Activated naive CD4-positive, alpha-beta T cell treated with anti-CD3 and anti-CD28 coated beads, Interleukin-2, amount 50 U/mL, for 72 hours (primary cell): ENCODE measurements at regions not wholly inside any gene's neighbourhood (a gene's known extent, or its start where the extent isn't known, plus 50 kb on each side); places are given as distances from the start of the nearest gene placed in this dataset.
"Not testable (repeated sequence)": the region's sequence is repeated elsewhere in the genome, so short reads cannot be mapped to it uniquely, and the experiment has no call there.

Source experiments
- ATAC-seq, 2 donors: fragments of 150-1000 bp; cut with Tn5 transposase; 2 replicates each; pipeline ENCODE4 v1.10.0; 2021; ENCODE audit warnings: mild to moderate bottlenecking in 2 of 2, moderate library complexity in 2 of 2
- DNase-seq, 2 donors: peaks; one replicate each; pipeline ENCODE4 v3.0.0; 2021 to 2022; ENCODE audit warnings: low spot score in 2 of 2
- H3K27ac Mint-ChIP-seq, 2 donors: one replicate each; pipeline ENCODE4 v1.8.0; 2022; ENCODE audit warnings: mild to moderate bottlenecking in 2 of 2, mixed read lengths in 2 of 2
- H3K36me3 Mint-ChIP-seq, 2 donors: one replicate each; pipeline ENCODE4 v1.8.0; 2022; ENCODE audit warnings: mixed read lengths in 2 of 2
- H3K9me3 Mint-ChIP-seq, 2 donors: one replicate each; pipeline ENCODE4 v1.8.0; 2022; ENCODE audit warnings: mixed read lengths in 2 of 2

DNA sequence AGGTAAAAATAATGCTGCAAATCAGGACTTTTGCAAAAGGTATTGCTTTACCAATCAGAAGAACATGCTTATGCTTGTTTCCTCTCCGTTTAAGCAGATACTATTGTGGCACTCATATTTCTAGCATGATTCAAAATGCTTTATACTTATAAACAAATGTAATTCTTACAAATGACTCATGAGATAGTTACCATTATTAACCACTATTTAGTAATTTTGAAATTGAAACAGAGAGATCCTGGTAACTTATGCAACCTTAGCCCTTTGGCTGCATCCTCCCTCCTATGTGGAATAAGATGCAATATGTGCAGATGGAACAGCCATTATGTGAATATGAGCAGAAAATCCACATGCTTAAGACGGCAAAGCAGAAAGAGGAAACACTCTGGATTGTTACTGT is 164.7 kb downstream of the PCDH18 start:
- Mint-ChIP-seq H3K36me3 (no peaks in the 10 kb centered on the region), H3K27ac (no peak overlapping the region)

DNA sequence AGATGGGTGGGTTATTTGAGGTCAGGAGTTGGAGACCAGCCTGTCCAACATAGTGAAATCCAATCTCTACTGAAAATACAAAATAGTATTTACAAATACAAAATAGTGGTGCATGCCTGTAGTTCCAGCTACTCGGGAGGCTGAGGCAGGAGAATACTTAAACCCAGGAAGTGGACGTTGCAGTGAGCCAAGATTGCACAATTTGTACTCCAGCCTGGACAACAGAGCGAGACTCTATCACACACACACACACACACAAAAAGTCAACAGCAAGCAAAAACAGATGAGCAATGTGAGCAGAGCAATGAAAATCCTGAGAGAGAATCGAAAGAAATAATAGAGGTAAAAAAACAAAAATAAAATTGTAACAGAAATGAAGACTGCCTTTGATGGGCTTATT is 168.8 kb downstream of the PCDH18 start:
- no peak overlapping the region for H3K27ac Mint-ChIP-seq
- H3K36me3 Mint-ChIP-seq: no peaks in the 10 kb centered on the region
- peaks cover 10% of the 10 kb centered on the region in 2 donors for H3K9me3 Mint-ChIP-seq
- no peak for DNase-seq
- ATAC-seq: no peak

More for the DNA sequence above, 164.7 kb downstream of the PCDH18 start:
- ATAC-seq (no peak), DNase-seq (no peak)
- peaks cover 10% of the 10 kb centered on the region in 2 donors for H3K9me3 Mint-ChIP-seq

DNA sequence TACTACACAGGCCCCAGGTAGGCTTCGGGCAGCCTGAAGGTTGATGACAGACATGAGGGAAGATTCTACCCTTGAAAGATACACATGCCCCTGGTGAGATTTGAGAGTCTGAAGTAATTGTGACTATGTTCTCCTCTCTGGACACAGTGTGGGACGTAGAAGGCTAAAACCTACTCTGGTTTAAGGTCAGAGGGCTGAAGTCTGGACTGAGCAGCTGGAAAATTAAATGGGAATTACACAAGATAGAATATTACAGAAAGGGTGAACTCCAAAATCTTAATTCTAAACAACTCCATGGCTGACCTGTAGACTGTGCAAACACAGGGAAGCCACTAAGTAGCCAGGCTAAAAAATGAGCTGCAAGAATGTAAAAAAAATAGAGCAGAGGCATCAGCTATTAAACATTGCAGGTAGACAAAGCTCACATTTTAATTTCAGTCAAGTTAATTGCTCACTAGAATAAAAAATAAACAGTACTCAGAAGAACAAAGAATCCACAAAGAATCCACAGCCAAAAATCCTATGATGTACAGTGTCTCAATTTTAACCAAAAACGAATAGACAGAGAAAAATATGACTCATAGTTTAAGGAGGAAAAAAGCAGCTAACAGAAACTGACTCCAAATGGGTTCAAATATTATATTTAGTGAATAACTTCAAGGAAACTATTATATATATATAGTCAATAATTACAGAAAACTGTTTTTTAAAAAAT is 170.4 kb downstream of the PCDH18 start:
- H3K9me3 Mint-ChIP-seq: peaks cover 10% of the 10 kb centered on the region in 2 donors
- H3K36me3 Mint-ChIP-seq: no peaks in the 10 kb centered on the region
- no peak overlapping the region for H3K27ac Mint-ChIP-seq
- ATAC-seq (no peak), DNase-seq (no peak)

DNA sequence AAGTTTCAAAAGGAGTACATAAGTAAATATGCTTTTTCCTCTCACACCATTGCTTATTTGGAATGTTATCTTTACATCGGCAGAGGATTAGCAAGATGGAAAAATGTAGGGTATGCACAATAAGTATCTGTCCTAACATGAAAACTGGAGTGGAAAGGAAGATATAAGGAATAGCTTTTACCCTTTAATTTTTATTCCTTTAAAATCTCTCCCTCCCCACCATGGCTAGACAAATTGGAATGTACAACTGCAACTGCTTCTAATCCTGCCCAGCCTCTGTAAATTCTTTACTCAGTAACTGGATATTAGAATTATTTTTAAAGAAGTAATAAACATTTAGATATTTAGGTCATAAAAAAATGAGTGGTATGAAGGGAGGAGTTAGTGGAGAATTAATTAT is 171.5 kb downstream of the PCDH18 start:
- H3K27ac Mint-ChIP-seq: no peak overlapping the region
- ATAC-seq: no peak
- DNase-seq: no peak
- no peaks in the 10 kb centered on the region for H3K36me3 Mint-ChIP-seq
- H3K9me3 Mint-ChIP-seq: peaks cover 10 to 15% of the 10 kb centered on the region in 2 donors

DNA sequence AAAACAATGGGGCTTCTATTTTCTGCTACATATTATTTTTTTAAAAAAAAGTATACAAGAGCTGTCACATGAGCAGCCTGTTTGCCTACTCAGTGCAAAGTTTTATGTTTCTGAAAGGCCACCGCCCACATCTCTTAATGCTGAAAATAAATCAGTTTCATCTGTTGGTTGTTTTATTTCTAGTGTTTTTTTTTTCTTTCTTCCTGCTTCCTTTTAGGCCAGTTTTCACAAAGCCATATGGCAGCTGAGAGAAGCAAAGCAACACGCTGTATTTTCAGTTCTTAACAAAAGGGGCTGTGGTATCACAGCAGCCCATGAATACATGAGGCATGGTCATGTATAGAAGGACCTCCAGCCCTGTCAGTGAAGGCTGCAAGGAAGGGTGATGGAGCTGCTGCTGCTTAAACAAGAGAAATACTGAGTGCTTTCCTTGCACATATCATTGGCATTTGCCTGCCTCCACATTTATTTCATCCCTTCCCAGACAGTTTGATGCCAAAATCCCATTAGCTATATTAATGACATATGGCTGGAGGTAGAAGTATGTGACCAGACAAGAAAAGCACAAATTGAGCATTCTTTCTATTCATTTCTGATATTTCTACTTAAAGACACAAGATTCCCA is 172.5 kb downstream of the PCDH18 start:
- DNase-seq (no peak), ATAC-seq (no peak)
- H3K27ac Mint-ChIP-seq: no peak overlapping the region
- H3K9me3 Mint-ChIP-seq: peaks cover 9 to 13% of the 10 kb centered on the region in 2 donors
- H3K36me3 Mint-ChIP-seq: no peaks in the 10 kb centered on the region

DNA sequence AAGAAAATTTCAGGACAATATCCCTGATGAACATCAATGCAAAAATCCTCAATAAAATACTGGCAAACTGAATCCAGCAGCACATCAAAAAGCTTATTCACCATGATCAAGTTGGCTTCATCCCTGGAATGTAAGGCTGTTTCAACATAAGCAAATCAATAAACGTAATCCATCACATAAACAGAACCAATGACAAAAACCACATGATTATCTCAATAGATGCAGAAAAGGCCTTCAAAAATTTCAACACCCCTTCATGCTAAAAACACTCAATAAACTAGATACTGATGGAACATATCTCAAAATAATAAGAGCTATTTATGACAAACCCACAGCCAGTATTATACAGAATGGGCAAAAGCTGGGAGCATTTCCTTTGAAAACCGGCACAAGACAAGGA is 177.7 kb downstream of the PCDH18 start:
- DNase-seq, ATAC-seq, H3K27ac Mint-ChIP-seq: not testable (repeated sequence)
- H3K36me3 Mint-ChIP-seq: peaks cover 0 to 11% of the 10 kb centered on the region in 2 donors
- H3K9me3 Mint-ChIP-seq: peaks cover 26 to 32% of the 10 kb centered on the region in 2 donors

DNA sequence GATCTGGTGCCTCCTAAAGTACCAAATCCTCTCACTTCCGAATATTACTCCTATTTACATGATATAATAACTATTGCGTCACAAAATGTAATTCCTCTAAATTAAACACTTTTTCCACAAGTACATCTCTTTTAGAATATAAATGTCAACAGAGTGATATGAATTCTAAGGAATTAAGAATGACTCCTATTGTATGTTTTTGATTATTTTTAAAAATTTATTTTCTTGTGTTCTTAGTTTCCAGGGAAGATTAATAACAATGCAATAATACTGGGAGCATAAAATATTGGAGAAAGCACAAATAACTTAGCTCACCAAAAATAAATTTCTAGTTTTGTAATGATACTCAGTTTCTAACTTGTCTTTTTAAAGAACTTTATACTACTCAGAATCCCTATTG is 184.9 kb downstream of the PCDH18 start:
- peaks cover 0 to 12% of the 10 kb centered on the region in 2 donors for H3K9me3 Mint-ChIP-seq
- ATAC-seq (no peak), DNase-seq (no peak)
- H3K27ac Mint-ChIP-seq: no peak overlapping the region
- H3K36me3 Mint-ChIP-seq: peaks cover 0 to 11% of the 10 kb centered on the region in 2 donors

DNA sequence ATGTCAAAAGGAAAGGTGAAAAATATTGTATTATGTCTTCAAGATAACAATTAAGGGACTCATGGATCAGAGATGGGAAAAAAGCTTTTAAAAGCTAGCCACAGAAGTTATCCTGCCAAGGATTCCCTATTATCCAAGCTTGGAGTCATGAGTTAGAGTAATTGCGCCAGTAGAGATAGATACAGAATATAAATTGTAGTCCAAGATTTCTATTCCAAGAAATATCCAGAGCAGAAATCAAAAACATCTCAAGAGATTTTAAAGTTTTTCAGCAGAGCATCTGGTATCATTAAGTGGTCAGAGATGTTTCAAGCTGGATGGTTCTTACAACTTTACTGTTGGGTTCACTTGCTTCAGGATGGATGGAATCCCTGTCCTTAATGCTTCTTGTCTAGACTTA is 186.7 kb downstream of the PCDH18 start:
- Mint-ChIP-seq H3K9me3 (no peaks in the 10 kb centered on the region), H3K27ac (no peak overlapping the region), H3K36me3 (no peaks in the 10 kb centered on the region)
- DNase-seq (no peak), ATAC-seq (no peak)

DNA sequence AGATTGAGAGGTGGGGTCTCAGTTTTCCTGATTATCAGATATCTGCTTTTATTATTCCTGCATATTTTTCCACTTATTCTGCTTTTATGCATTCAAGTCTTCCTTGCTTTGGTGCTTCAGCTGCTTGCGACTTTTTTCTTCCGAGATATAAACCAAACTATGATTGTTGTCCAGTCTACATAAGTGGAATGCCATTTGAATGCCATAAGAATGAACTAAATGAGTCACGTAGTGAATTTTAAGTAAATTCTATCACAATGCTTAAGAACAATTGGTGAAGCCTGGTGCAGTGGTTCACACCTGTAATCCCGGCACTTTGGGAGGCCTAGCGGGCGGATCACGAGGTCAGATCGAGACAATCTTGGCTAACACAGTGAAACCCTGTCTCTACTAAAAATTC is 189.1 kb downstream of the PCDH18 start:
- no peaks in the 10 kb centered on the region for H3K9me3 Mint-ChIP-seq
- H3K36me3 Mint-ChIP-seq: no peaks in the 10 kb centered on the region
- ATAC-seq (no peak), DNase-seq (no peak)
- no peak overlapping the region for H3K27ac Mint-ChIP-seq

DNA sequence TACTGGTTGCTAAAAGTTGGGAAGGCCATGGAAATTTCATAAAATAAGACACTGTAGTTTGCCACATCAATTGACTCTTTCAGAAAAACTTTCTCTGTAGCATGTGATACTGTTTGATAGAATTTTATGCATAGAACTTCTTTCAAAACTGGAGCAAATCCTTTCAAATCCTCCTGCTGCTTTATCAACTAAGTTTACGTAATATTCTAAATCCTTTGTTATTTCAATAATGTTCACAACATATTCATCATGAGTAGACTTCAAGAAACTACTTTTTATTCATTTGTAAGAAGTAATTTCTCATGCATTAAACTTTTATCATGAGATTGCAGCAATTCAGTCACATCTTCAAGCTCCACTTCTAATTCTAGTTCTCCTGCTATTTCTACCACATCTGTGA is 199.3 kb downstream of the PCDH18 start:
- Mint-ChIP-seq H3K36me3 (no peaks in the 10 kb centered on the region), H3K27ac (no peak overlapping the region), H3K9me3 (peaks cover 22 to 31% of the 10 kb centered on the region in 2 donors)
- no peak for DNase-seq
- ATAC-seq: no peak

DNA sequence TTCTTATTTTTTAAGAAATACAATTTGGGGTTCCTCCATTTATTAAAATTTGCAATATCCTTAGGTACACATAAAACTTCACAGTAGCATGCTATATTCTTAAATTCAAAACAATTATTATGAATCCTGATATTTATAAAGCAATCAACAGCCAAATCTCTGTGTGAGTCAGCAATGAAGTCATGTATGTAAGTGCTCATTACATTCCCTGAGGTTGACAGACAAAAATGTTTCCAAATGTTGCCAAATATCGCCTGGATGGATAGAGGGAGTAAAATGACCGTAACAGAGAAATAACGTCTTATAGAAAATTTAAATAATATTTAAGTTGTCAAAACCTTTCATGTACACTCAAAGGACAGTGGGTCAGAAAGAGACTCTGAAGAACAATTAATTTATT is 220.0 kb downstream of the PCDH18 start:
- ATAC-seq (no peak), DNase-seq (no peak)
- Mint-ChIP-seq H3K27ac (no peak overlapping the region), H3K9me3 (no peaks in the 10 kb centered on the region), H3K36me3 (no peaks in the 10 kb centered on the region)

DNA sequence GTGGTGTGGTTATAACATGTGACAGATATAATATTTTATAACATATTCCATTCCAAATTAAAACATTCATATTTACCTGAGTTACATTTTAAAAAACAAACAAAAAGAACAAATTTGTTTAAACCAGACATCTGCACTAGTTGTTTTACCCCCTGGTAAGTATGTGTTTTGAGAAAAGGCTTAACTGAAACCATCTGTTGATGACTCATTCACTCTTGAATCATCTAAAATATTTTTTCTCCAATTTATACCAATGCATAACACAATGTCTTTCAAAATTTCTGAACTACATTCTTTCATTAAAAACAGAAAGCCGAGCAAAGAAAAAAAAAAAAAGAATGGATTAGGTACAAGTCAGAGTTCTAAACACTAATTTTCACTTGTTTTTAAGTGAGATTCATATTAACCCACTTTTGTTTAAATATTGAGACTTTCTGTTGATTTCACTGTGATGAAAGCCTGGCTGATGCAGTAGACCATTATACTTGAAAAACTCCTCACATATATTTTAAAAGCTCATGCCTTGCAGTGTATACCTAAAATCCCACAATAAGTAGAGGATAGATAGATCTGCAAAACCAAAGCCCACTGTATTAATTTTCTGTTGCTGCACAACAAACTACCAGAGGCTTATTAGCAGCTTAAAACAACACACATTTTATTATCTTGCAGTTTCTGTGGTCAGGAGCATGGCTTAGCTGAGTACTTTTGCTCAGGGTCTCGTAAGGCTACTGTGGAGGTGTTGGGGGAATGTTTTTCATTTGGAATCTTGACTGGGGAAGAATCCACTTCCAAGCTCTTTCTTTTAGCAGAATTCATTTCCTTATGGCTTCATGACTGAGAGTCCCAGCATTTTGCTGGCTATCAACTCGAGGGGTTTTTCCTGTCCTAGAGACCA is 221.5 kb downstream of the PCDH18 start:
- no peaks in the 10 kb centered on the region for H3K9me3 Mint-ChIP-seq
- DNase-seq: no peak
- no peak overlapping the region for H3K27ac Mint-ChIP-seq
- no peaks in the 10 kb centered on the region for H3K36me3 Mint-ChIP-seq
- no peak for ATAC-seq

DNA sequence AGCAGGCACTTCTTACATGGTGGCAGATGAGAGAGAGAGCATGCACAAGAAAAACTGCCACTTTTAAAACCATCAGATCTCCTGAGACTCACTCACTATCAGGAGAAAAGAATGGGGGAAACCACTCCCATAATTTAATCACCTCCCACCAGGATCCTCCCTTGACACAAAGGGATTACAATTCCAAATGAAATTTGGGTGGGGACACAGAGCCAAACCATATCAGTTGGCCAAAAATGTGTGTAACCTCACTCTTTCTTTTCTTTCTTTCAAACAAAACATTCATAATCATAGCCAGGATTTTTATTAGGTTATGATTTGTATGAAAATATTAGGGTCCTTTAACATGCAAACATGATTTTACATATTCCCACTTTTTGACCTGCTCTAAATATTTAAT is 222.1 kb downstream of the PCDH18 start:
- Mint-ChIP-seq H3K36me3 (no peaks in the 10 kb centered on the region), H3K9me3 (no peaks in the 10 kb centered on the region), H3K27ac (no peak overlapping the region)
- DNase-seq (no peak), ATAC-seq (no peak)

DNA sequence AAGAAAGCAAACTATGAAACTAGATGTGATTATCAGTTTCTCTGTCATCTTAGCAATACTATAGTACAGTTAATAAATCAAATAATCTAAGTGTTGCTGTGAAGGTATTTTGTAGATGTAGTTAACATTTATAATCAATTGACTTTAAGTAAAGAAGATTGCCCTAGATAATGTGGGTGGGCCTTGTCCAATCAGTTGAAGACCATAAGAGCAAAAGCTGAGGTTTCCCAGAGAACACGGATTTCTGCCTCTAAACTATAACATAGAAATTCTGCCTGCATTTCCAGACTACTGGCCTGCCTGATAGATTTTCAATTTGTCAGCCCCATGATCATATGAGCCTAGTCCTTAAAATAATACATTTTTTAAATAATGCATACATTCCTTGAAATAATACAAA is 222.9 kb downstream of the PCDH18 start:
- DNase-seq: no peak
- H3K9me3 Mint-ChIP-seq: no peaks in the 10 kb centered on the region
- H3K27ac Mint-ChIP-seq: no peak overlapping the region
- H3K36me3 Mint-ChIP-seq: no peaks in the 10 kb centered on the region
- no peak for ATAC-seq

DNA sequence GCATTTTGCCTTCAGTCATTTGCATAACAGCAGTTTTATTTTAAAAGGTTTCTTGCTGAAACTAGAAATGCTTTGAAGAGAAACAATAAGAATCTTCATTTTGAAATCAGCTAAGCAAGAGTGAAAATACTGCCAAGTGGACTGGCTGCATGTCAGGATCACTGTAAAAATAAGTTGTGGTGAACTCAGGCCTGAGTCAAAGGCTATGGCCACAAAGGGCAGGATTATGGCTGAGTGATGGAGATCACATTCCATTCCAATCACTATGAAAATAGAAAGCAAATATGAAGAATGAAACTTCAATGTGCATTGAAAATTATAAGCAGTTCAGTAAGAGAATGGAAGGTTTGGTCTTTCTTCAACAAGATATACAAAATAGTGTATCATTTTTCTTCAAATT is 224.5 kb downstream of the PCDH18 start:
- no peaks in the 10 kb centered on the region for H3K36me3 Mint-ChIP-seq
- ATAC-seq: no peak
- H3K27ac Mint-ChIP-seq: no peak overlapping the region
- DNase-seq: no peak
- H3K9me3 Mint-ChIP-seq: peaks cover 0 to 8% of the 10 kb centered on the region in 2 donors

DNA sequence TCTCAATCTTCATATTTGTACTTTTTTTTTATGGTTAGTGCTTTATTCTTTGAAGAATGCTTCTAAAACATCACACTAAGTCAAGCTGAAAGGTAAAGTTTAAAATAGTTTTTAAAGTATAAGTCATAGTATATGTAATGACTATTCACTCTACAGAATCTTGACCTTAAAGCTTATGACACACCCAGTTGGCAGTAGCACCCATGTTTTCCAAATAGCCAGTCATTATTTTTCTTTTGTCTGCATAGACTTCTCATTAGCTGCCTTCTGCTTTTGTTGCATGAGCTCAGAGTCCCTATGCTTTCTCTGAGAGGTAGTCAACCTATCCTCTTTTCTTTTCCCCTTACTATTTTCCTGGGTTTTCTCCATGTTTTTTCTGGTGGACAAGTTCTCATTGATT is 231.5 kb downstream of the PCDH18 start:
- Mint-ChIP-seq H3K36me3 (peaks cover 0 to 5% of the 10 kb centered on the region in 2 donors), H3K27ac (no peak overlapping the region), H3K9me3 (peaks cover 17 to 19% of the 10 kb centered on the region in 2 donors)
- DNase-seq: no peak
- no peak for ATAC-seq

DNA sequence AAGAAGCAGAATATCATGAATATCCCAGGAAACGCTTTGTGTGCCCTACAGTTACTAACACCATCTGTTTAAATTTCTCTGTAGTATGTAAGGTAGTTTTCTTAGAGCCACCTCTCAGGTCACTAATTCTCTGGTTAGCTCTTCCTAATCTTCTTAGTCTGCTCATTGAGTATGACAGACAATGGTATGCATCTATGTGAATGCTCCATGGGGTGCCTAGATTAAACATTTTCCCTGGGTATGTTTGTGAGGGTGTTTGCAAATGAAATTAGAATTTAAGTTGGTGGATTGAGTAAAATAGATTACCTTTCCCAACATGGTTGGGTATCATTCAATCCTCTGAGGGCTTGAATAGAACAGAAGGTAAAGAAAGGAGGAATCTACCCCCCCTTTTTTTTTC is 233.0 kb downstream of the PCDH18 start:
- Mint-ChIP-seq H3K27ac (no peak overlapping the region), H3K9me3 (peaks cover 20 to 23% of the 10 kb centered on the region in 2 donors)
- no peak for ATAC-seq

More for the DNA sequence above, 233.0 kb downstream of the PCDH18 start:
- DNase-seq: no peak
- peaks cover 0 to 5% of the 10 kb centered on the region in 2 donors for H3K36me3 Mint-ChIP-seq
